ENCODE measurements at regions not wholly inside any gene's neighbourhood (a gene's known extent, or its start where the extent isn't known, plus 50 kb on each side); places are given as distances from the start of the nearest gene placed in this dataset.

- Mint-ChIP-seq H3K27ac (ENCODE audit: unreplicated experiment) (no peak overlapping the region), H3K4me3 (ENCODE audit: unreplicated experiment) (no peak overlapping the region), H3K4me1 (ENCODE audit: low read depth, unreplicated experiment) (no peaks in the 10 kb centered on the region), H3K27me3 (ENCODE audit: unreplicated experiment) (no peaks in the 10 kb centered on the region), H3K36me3 (ENCODE audit: unreplicated experiment) (no peaks in the 10 kb centered on the region), H3K9me3 (ENCODE audit: unreplicated experiment) (no peaks in the 10 kb centered on the region)
- DNase-seq: no peak
- TF ChIP-seq, protein P1, sequence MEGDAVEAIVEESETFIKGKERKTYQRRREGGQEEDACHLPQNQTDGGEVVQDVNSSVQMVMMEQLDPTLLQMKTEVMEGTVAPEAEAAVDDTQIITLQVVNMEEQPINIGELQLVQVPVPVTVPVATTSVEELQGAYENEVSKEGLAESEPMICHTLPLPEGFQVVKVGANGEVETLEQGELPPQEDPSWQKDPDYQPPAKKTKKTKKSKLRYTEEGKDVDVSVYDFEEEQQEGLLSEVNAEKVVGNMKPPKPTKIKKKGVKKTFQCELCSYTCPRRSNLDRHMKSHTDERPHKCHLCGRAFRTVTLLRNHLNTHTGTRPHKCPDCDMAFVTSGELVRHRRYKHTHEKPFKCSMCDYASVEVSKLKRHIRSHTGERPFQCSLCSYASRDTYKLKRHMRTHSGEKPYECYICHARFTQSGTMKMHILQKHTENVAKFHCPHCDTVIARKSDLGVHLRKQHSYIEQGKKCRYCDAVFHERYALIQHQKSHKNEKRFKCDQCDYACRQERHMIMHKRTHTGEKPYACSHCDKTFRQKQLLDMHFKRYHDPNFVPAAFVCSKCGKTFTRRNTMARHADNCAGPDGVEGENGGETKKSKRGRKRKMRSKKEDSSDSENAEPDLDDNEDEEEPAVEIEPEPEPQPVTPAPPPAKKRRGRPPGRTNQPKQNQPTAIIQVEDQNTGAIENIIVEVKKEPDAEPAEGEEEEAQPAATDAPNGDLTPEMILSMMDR (IDR thresholded peaks at IDR 0.05; ENCODE audit: partially characterized antibody, unreplicated experiment): no peak
Measured at GRCh38 chr18:25557011-25557410, 205.0 kb upstream of the ZNF521 start.

DNA sequence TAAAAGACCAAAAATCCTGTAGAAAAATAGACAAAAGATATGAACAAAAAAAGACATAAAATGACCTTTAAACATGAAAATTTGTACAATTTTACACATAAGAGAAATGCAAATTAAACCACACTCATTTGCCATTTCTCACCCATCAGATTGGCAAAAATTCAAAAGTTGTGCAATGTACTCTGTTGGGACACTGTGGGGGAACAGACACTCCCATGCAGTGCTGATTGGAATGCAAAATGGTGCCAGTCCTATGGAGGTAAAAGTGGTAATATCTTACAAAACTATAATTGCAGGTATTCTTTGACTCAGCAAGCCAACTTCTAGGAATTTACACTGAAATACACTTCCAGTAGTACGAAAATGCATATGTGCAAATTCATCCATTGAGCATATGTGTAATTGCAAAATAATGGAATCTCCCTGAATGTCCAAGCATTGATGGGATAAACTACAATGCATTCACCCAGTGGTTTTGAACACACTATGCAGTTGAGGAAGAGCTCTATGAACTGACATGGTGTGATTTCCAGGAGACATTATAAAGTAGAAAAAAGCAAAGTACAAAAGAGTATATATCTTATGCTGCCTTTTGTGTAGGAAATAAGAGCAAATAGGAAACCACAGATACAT lies 201.8 kb upstream of the ZNF521 start:
- H3K4me1 Mint-ChIP-seq (ENCODE audit: low read depth, unreplicated experiment): no peaks in the 10 kb centered on the region
- no peak for DNase-seq

GRCh38 chr18:25544546-25545287 lies 192.8 kb upstream of the ZNF521 start:
- Mint-ChIP-seq H3K36me3 (ENCODE audit: unreplicated experiment) (no peaks in the 10 kb centered on the region), H3K27me3 (ENCODE audit: unreplicated experiment) (no peaks in the 10 kb centered on the region), H3K27ac (ENCODE audit: unreplicated experiment) (no peak overlapping the region), H3K9me3 (ENCODE audit: unreplicated experiment) (no peaks in the 10 kb centered on the region), H3K4me3 (ENCODE audit: unreplicated experiment) (no peak overlapping the region), H3K4me1 (ENCODE audit: low read depth, unreplicated experiment) (no peaks in the 10 kb centered on the region)
- TF ChIP-seq, protein P1 (IDR thresholded peaks at IDR 0.05; ENCODE audit: partially characterized antibody, unreplicated experiment): no peak
- no peak for DNase-seq

More for the DNA sequence above, 201.8 kb upstream of the ZNF521 start:
- Mint-ChIP-seq H3K36me3 (ENCODE audit: unreplicated experiment) (no peaks in the 10 kb centered on the region), H3K9me3 (ENCODE audit: unreplicated experiment) (no peaks in the 10 kb centered on the region), H3K4me3 (ENCODE audit: unreplicated experiment) (no peak overlapping the region), H3K27me3 (ENCODE audit: unreplicated experiment) (no peaks in the 10 kb centered on the region), H3K27ac (ENCODE audit: unreplicated experiment) (no peak overlapping the region)
- TF ChIP-seq, protein P1 (IDR thresholded peaks at IDR 0.05; ENCODE audit: partially characterized antibody, unreplicated experiment): no peak

- Mint-ChIP-seq H3K27me3 (ENCODE audit: unreplicated experiment) (no peaks in the 10 kb centered on the region), H3K27ac (ENCODE audit: unreplicated experiment) (no peak overlapping the region), H3K9me3 (ENCODE audit: unreplicated experiment) (no peaks in the 10 kb centered on the region), H3K4me3 (ENCODE audit: unreplicated experiment) (no peak overlapping the region), H3K36me3 (ENCODE audit: unreplicated experiment) (no peaks in the 10 kb centered on the region), H3K4me1 (ENCODE audit: low read depth, unreplicated experiment) (peaks cover 10% of the 10 kb centered on the region)
- no peak for DNase-seq
- TF ChIP-seq, protein P1 (IDR thresholded peaks at IDR 0.05; ENCODE audit: partially characterized antibody, unreplicated experiment): no peak
Measured at GRCh38 chr18:25538175-25538922, 186.4 kb upstream of the ZNF521 start.

All from glutamatergic neuron (in vitro differentiated cells).